ENCODE measurements at regions not wholly inside any gene's neighbourhood (a gene's known extent, or its start where the extent isn't known, plus 50 kb on each side); places are given as distances from the start of the nearest gene placed in this dataset.

GRCh38 chr2:48018480-48018879 lies 112.2 kb upstream of the FBXO11 start:
- no peak for TF ChIP-seq POLR2AphosphoS5 (IDR thresholded peaks at IDR 0.05)
- no peak for TF ChIP-seq CTCF (IDR thresholded peaks at IDR 0.05)
- no peak for TF ChIP-seq POLR2A (IDR thresholded peaks at IDR 0.05)
- TF ChIP-seq EP300 (IDR thresholded peaks at IDR 0.05; ENCODE audit: low read depth), result no peak
